B cell (primary cell): ENCODE measurements at regions not wholly inside any gene's neighbourhood (a gene's known extent, or its start where the extent isn't known, plus 50 kb on each side); places are given as distances from the start of the nearest gene placed in this dataset.

Experiments used
- ATAC-seq: fragments of 200-7000 bp; cut with Tn5 transposase; one replicate; pipeline ENCODE4 v1.10.0; 2021; ENCODE audit warnings: low read depth, mild to moderate bottlenecking, moderate number of reproducible peaks, moderate library complexity
- CTCF ChIA-PET: fragments of 350-600 bp; sonication (Branson Sonifier 250); formaldehyde crosslinking; loops from one replicate; lab custom pipeline; 2021; ENCODE audit warnings: antibody characterized with exemption, inconsistent platforms; lab: Charles Lee
- POLR2A ChIA-PET: fragments of 350-600 bp; sonication (Branson Sonifier 250); formaldehyde crosslinking; loops from one replicate; lab custom pipeline; 2021; ENCODE audit warnings: antibody characterized with exemption; lab: Charles Lee
- DNase-seq: peaks from one replicate; pipeline ENCODE4 v3.0.0; 2013
- H2AFZ ChIP-seq: 2 replicates; pipeline ENCODE4 v1.6.1; 2012; ENCODE audit warnings: mild to moderate bottlenecking, low read depth, low read length; ENCODE audit not compliant: insufficient read depth, poor library complexity, severe bottlenecking
- H3K27ac ChIP-seq, 2 donors: 1 replicate in 1 of 2; 2 replicates in 1 of 2; pipeline ENCODE4 v1.5.1; 2012 to 2013; ENCODE audit warnings: low read length in 2 of 2, mild to moderate bottlenecking in 2 of 2, moderate library complexity in 1 of 2
- H3K27me3 ChIP-seq, 4 experiments: fragments of 200-600 bp in 1 of 4; sonication (generic) in 1 of 4; replicated peaks in 1 of 4; 1 replicate in 2 of 4; 2 replicates in 2 of 4; pipeline versions ENCODE4 v1.6.1 to v1.7.0; 2013 to 2016; ENCODE audit warnings: low read length in 3 of 4, mild to moderate bottlenecking in 2 of 4, mixed read lengths in 1 of 4, moderate library complexity in 1 of 4; ENCODE audit not compliant: insufficient read depth in 4 of 4, control insufficient read depth in 3 of 4; ENCODE audit errors: control extremely low read depth in 1 of 4
- H3K36me3 ChIP-seq, 2 experiments: replicated peaks in 1 of 2; 1 replicate in 1 of 2; 2 replicates in 1 of 2; pipeline versions ENCODE4 v1.6.1 to v1.7.1; 2013; ENCODE audit warnings: low read length in 1 of 2; ENCODE audit not compliant: insufficient read depth in 2 of 2, control insufficient read depth in 1 of 2; ENCODE audit errors: control extremely low read depth in 1 of 2, extremely low read depth in 1 of 2
- H3K4me1 ChIP-seq, 2 donors: fragments of 200-600 bp in 1 of 2; sonication (generic) in 1 of 2; 1 replicate in 1 of 2; 2 replicates in 1 of 2; pipeline versions ENCODE4 v1.5.1 to v1.6.1; 2013 to 2017; ENCODE audit warnings: low read length in 2 of 2; ENCODE audit not compliant: control insufficient read depth in 2 of 2, insufficient read depth in 2 of 2
- H3K4me2 ChIP-seq: replicated peaks from 2 replicates; pipeline ENCODE3; 2012; ENCODE audit warnings: mild to moderate bottlenecking, low read depth, low read length; ENCODE audit not compliant: poor library complexity, severe bottlenecking
- H3K4me3 ChIP-seq, 5 experiments: fragments of 200-600 bp in 1 of 5; sonication (generic) in 1 of 5; 1 replicate in 3 of 5; 2 replicates in 2 of 5; pipeline versions ENCODE4 v1.5.1 to v1.7.0; 2011 to 2016; ENCODE audit warnings: low read length in 4 of 5, mild to moderate bottlenecking in 4 of 5, low read depth in 2 of 5, control low read depth in 1 of 5, moderate library complexity in 1 of 5; ENCODE audit not compliant: insufficient read depth in 1 of 5; ENCODE audit errors: control extremely low read depth in 1 of 5, extremely low read depth in 1 of 5
- H3K79me2 ChIP-seq: fragments of 200-600 bp; sonication (generic); one replicate; pipeline ENCODE4 v1.6.0; 2016; ENCODE audit warnings: low read length; ENCODE audit not compliant: control insufficient read depth, insufficient read depth
- H3K9ac ChIP-seq: fragments of 200-600 bp; sonication (generic); 2 replicates; pipeline ENCODE4 v1.6.1; 2017; ENCODE audit warnings: mild to moderate bottlenecking, low read length, moderate library complexity
- H3K9me3 ChIP-seq, 3 donors: one replicate each; pipeline versions ENCODE4 v1.6.1 to v1.7.1; 2013; ENCODE audit warnings: low read length in 2 of 3; ENCODE audit not compliant: control insufficient read depth in 2 of 3, insufficient read depth in 1 of 3; ENCODE audit errors: control extremely low read depth in 1 of 3
- H4K20me1 ChIP-seq: 2 replicates; pipeline ENCODE4 v1.6.0; 2012; ENCODE audit warnings: mild to moderate bottlenecking, low read length; ENCODE audit not compliant: insufficient read depth, control insufficient read depth, poor library complexity, severe bottlenecking
- H3K27ac Mint-ChIP-seq: one replicate; pipeline ENCODE4 v1.8.0; 2021; ENCODE audit warnings: mixed read lengths
- H3K27me3 Mint-ChIP-seq: one replicate; pipeline ENCODE4 v1.8.0; 2021; ENCODE audit warnings: mixed read lengths
- H3K4me1 Mint-ChIP-seq: one replicate; pipeline ENCODE4 v1.8.0; 2021; ENCODE audit warnings: mixed read lengths
- H3K4me3 Mint-ChIP-seq: one replicate; pipeline ENCODE4 v1.8.0; 2021; ENCODE audit warnings: mixed read lengths
- H3K9me3 Mint-ChIP-seq: one replicate; pipeline ENCODE4 v1.8.0; 2022; ENCODE audit warnings: mixed read lengths; ENCODE audit not compliant: insufficient read depth
- EZH2 ChIP-seq: IDR thresholded peaks from 2 replicates; pipeline ENCODE4 v1.6.1; 2012; ENCODE audit warnings: borderline replicate concordance, low read depth, mild to moderate bottlenecking, moderate library complexity, low read length; ENCODE audit not compliant: insufficient read depth, poor library complexity, severe bottlenecking
- WGBS: methylation state at CpG from one replicate; pipeline ENCODE4 v1.1.5; 2013; ENCODE audit warnings: missing lambda C conversion rate; ENCODE audit not compliant: insufficient coverage; 5-methylcytosine and 5-hydroxymethylcytosine counted together
- intact Hi-C: fragments of 100-400 bp; cut with micrococcal nuclease; formaldehyde crosslinking; loops from one replicate; pipeline ENCODE4 v1.10.0; 2022
- TF ChIP-seq, protein P1 (sequence below): fragments of 200-600 bp; IDR thresholded peaks from one replicate; pipeline ENCODE4 v1.8.0; 2022; ENCODE audit warnings: antibody characterized with exemption, mild to moderate bottlenecking

- H3K27me3 ChIP-seq, result peaks cover 0 to 3% (median 0%) of the 10 kb centered on the region in 4 experiments
- CTCF ChIA-PET, result no interaction called here
- H3K36me3 ChIP-seq, result no peaks in the 10 kb centered on the region
- H3K9me3 Mint-ChIP-seq, result no peaks in the 10 kb centered on the region
- POLR2A ChIA-PET, result interaction anchor here (0.6 kb wide), 1 partner anchor 714 kb away, joined by 6 read pairs; no protein-coding TSS in a partner anchor
- ATAC-seq, result no peak
- no peaks in the 10 kb centered on the region for H3K79me2 ChIP-seq
- intact Hi-C loops, result no loop called here
- H3K4me3 Mint-ChIP-seq, result no peak overlapping the region
- peaks cover 4% of the 10 kb centered on the region for H3K27me3 Mint-ChIP-seq
- TF ChIP-seq, protein P1, sequence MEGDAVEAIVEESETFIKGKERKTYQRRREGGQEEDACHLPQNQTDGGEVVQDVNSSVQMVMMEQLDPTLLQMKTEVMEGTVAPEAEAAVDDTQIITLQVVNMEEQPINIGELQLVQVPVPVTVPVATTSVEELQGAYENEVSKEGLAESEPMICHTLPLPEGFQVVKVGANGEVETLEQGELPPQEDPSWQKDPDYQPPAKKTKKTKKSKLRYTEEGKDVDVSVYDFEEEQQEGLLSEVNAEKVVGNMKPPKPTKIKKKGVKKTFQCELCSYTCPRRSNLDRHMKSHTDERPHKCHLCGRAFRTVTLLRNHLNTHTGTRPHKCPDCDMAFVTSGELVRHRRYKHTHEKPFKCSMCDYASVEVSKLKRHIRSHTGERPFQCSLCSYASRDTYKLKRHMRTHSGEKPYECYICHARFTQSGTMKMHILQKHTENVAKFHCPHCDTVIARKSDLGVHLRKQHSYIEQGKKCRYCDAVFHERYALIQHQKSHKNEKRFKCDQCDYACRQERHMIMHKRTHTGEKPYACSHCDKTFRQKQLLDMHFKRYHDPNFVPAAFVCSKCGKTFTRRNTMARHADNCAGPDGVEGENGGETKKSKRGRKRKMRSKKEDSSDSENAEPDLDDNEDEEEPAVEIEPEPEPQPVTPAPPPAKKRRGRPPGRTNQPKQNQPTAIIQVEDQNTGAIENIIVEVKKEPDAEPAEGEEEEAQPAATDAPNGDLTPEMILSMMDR, result no peak
- TF ChIP-seq EZH2, result no peak
- H3K9ac ChIP-seq, result no peak overlapping the region
- H3K4me1 ChIP-seq, result no peaks in the 10 kb centered on the region
- H3K27ac ChIP-seq, result no peak overlapping the region
- H3K27ac Mint-ChIP-seq, result no peak overlapping the region
- DNase-seq, result no peak
- H2AFZ ChIP-seq, result no peak overlapping the region
- H3K9me3 ChIP-seq, result peaks cover 0 to 11% (median 5%) of the 10 kb centered on the region in 3 donors
- no peaks in the 10 kb centered on the region for H4K20me1 ChIP-seq
- no peak overlapping the region for H3K4me3 ChIP-seq
- WGBS, result 80% methylated on average over 1 of the region's 3 CpGs
- no peak overlapping the region for H3K4me2 ChIP-seq
- no peaks in the 10 kb centered on the region for H3K4me1 Mint-ChIP-seq
These were observed 141.2 kb downstream of the ZBTB18 start for GRCh38 chr1:244192325-244192724.

DNA sequence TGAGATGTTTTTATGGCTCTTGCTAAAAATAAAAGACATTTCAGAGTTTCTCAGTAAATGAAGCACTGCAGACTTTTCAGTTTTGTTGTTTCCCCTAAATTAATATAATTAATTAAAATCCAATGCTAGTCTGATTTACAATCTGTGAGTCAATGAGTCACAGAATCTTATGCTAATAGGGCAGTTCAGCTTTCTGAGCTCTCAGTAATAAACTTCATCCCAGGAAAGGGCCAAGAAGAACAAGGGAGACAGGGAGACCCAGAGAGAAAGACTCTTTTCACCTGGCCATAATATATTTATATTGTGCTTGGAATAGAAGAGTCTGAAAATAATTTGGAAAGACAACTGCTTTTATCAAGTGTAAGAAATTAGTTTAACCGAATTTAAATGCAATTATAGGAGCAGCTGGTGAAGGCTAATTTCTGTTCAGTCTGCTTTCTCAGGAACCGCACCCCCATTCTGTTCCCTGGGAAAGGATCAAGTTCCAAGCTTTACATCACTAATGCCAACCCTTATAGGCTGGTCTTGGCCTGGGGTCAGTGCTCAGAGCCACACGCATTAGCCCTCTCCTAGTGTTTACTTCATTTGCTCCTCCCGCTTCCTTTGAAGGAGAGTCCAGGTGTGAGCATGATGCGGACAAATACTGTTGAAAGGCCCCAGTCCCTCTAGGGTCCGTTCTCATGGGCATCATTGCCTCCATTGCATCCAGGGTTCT lies 145.6 kb downstream of the ZBTB18 start:
- CTCF ChIA-PET, result no interaction called here
- no peak overlapping the region for H2AFZ ChIP-seq
- H3K36me3 ChIP-seq, result no peaks in the 10 kb centered on the region
- Mint-ChIP-seq H3K4me1 (no peaks in the 10 kb centered on the region), H3K4me3 (no peak overlapping the region), H3K27me3 (no peaks in the 10 kb centered on the region), H3K27ac (no peak overlapping the region), H3K9me3 (no peaks in the 10 kb centered on the region)
- no peak overlapping the region for H3K27ac ChIP-seq
- H4K20me1 ChIP-seq, result no peaks in the 10 kb centered on the region
- 92% methylated on average over 5 of the region's 6 CpGs for WGBS
- intact Hi-C loops, result no loop called here
- DNase-seq (no peak), ATAC-seq (no peak)
- no peaks in the 10 kb centered on the region for H3K79me2 ChIP-seq
- peaks cover 0 to 2% (median 0%) of the 10 kb centered on the region in 4 experiments for H3K27me3 ChIP-seq
- TF ChIP-seq, protein P1, result no peak
- POLR2A ChIA-PET, result no interaction called here
- H3K9me3 ChIP-seq, result peaks cover 0 to 3% (median 0%) of the 10 kb centered on the region in 3 donors
- H3K9ac ChIP-seq, result no peak overlapping the region
- H3K4me3 ChIP-seq, result no peak overlapping the region
- no peaks in the 10 kb centered on the region for H3K4me1 ChIP-seq
- no peak overlapping the region for H3K4me2 ChIP-seq
